HG03175 (cell line): ENCODE measurements at regions not wholly inside any gene's neighbourhood (a gene's known extent, or its start where the extent isn't known, plus 50 kb on each side); places are given as distances from the start of the nearest gene placed in this dataset.
"Not testable (repeated sequence)": the region's sequence is repeated elsewhere in the genome, so short reads cannot be mapped to it uniquely, and the experiment has no call there.

Experiments used
- ATAC-seq: cut with Tn5 transposase; IDR thresholded peaks from one replicate; pipeline ENCODE4 v1.9.1; 2021; ENCODE audit warnings: mild to moderate bottlenecking, moderate library complexity; ENCODE audit not compliant: unreplicated experiment

DNA sequence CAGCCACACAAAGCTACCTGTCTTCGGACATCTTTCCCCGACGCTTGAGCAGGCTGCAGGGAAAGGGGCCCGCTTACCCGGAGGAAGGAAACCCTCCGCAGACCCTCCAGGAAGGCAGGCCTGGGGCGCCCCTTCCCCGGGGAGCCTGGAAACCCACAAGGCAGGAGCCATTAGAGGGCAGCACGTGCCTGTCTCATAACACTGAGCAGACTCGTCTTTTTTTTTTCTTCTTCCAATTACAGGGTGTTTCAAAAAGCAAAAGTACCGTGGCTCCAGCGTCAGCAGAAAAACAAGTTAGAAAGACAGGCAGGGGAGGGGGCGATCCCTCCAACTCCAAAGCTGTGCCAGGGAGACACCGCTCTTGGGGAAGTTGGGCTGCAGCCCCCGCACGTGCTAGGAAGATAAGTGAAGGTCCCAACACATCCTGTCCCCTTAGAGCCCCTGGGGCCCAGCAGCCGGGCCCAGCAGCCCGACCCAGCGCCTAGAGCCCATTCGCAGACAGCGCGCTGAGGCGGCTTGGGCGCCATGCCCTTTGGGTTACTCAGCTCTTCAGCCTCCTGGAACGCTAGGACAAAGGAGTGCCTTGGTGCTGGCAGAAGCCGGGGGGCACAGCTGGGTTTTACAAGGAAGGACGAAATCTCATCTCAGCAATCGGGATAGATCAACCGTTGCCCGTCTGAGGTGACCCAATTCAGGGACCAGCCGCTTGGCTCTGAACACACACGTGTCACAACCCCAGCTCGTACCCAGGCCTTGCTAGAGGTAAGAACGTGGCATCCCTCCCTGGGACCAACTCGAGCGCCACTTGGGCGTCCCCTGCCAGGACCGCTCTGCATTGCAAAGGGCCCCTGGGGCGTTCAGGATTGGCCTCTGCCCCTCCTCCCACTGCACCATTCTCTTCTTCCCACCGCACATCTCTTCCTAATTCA lies 136.3 kb downstream of the LY86 start:
- no peak for ATAC-seq

DNA sequence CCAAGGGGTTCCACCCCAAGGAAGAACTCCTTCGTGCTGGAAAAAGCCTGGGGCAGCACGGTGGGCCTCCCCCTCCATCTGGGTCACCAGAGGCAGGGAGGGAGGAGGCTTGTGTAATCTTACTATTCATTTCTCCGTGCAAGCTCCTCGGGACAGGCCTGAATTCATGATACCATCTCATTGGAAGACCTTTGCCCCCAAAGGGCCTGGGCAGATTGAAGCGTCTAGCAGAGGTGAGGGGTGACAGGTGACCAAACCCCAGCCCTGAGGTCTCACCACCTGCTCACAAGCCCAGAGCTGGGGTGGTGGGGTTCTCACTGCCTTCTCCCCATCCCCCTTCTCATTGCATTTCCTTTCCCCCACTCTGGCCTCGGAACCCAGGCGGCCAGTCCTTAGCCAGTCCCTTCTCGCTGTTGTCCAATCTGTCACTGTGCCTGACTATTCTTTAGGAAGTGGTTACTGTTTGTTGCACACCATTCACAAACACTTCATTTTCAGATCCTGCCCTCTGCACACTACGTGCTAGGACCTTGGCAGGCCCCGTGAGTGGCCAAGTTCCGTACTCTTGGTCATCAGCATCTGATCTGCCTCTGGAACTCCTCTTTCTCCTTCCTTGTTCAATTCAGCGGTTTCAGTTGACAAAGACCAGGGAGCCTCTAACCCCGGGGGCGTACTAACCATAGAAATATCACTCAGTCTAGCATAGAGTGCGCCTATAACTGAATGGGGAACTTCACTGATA lies 137.1 kb downstream of the LY86 start:
- ATAC-seq = no peak

DNA sequence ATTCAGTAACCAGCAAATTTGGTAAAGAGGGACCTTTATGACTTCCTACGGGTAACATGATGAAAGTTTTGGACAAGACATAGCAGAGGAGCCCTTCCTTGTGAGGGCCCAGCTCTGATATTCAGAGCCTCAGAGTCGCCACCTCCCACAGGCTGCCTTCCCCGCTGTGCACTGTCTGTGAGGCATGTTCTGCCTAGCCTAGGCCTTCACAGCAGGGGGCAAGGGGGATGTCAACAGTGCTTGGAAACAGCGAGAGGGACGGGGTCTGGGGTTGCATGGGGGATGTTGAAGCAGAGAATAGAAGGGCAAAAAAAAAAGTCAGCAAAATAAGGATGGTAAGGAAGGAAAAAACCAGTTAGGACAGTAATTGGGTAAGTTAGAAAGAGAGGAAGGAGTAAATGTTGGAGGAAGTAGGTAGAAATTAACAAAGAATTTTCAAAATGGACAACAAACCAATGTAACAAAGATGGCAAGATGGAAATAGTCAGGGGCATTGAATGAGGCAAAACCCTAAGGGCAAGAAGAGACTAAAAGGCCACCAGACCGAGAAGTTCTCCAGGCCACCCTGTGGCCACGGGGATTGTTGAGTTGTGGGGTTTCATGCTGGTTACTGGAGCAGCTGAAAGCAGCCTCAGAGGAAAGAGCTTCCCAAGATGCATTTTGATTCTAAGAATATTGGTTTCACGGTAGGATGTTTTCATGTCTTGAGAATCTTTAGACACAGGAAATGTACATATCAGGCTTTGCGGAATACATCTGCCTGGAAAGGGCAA lies 139.8 kb downstream of the LY86 start:
- ATAC-seq = no peak

DNA sequence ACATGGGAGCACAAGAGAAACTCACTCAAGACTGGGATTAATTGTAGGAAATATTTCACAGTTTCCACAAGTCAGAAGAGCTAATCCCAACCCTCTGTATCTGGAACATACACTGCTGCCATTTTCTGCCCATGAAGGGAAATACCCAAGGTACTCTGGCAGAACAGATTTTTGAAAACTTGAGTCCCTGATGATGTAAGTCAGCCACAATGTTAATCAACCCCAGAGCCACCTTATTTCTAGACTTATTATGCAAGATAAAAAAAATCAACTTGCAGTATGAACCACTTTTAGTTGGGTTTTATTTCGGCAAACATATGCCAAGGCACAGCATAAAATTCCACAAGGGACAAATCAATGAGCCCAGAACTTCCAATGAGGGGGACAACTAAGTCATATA lies 141.5 kb downstream of the LY86 start:
- no peak for ATAC-seq

DNA sequence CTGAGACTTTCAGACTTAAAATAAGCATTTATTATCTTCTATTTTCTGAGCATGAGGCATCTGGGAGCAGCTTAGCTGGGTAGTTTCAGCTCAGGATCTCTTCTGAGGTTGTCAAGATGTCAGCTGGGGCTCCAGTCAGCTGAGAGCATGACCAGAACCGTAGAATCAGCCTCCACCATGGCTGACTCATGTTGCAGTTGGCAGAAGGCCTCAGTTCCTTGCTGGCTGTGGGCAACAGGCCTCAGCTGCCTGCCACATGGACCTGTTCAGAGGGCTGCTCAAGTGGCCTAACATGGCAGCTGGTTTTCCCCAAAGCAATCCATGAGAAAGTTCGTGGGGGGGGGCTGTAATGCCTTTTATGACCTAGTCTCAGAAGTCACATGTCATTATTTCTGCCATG lies 142.3 kb downstream of the LY86 start:
- no peak for ATAC-seq

DNA sequence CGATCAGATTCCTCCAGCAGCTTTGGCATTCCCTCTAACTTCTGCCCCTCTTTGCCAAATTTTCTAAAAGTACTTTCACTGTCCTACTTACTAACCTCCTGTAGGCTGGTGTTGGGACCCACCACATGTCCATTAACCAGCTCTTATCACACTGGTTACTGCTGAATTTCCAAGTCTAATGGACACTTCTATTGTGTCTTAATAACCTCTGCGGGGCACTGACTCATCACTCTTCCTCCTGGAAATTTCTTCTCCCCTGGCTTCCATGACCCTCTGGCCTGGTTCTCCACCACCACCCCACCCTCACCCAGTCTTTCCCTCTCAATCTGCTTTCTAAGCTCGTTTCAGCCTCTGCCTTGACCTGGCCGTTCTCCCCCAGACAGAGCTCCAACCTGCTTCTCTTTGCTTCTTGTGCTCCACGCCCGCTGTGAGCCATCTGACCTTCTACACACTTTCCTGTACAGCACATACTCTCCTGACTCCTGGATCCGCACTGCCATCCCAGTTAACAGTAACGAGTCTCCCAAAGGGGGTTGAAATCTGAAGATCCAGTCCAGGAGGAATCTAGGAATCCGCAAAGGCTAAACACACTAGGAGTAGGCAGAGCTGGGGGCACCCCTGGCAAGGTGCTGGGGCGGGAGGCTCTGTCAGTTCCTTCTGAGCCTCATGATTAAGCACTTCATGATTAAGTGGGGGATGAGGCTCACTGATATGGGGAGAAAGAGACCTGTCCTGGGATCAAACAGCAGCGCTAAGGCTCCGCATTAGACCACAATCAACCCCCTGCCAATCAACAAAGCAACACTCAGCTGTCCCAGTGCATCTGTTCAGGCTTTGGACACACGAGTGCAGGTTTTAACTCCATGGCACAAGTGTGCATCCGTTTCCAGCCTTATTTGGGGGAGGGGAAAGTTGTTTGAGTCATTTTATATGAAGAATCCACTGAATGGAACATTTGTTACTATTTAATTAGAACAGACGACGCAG lies 146.3 kb downstream of the LY86 start:
- ATAC-seq = no peak

DNA sequence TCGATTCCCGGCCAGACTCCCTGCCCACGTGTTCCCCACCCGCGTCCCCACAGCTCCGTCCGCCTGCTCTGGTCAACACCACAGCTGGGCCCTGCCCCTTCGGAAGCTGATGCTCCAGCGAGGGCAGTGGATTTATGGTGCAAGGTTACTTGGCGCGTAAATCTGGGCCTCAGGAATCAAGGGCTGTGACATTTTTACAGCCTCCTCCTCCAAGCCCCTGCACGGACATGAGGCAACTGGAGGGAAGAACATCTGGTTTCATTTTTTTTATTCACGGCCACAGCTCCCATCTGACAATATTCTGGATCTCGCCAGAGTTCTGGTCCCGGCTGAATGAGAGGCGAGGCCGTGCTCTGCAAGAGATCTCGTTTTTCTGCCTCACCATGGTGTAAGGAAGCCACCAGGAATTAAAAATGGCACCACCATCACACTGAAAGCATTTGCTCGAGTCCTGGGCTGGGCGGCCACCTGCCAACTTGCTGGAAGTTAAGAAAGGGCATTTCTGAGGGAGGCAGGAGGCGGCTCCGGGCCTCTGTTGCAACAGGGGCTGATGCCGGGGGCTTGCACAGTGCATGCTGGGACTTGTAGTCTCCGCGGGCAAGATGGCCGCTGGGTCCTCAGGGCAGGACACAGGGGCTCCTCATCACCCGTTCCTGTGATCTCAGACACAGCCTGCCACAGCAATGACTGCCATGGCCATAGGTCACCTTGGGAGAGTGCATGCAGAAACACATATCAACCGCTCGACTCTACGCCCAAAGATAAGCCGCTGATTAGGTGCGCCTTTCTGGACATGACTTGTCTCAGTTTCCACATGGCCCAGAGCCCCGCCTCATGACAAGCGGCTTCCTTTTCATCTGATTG lies 148.5 kb downstream of the LY86 start:
- ATAC-seq = no peak

DNA sequence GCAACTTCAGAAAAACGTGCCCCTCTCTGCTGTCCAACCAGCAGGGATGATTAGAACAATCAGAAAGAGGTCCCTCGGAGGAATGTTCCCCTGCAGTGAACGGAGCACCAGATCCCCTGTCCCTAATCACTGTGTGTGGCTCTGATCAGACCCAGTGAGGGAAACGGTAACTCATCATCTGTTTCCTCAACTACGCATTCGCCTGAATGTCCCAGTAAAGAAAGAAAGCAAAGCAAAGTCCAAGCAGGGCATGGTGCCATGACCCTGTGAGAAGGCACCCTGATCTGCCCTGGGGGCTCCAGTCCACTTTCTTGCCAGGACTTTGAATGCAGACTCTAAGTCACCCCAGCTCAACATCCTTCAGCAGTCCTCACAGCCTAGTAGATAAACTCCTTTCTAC lies 149.2 kb downstream of the LY86 start:
- ATAC-seq = no peak

DNA sequence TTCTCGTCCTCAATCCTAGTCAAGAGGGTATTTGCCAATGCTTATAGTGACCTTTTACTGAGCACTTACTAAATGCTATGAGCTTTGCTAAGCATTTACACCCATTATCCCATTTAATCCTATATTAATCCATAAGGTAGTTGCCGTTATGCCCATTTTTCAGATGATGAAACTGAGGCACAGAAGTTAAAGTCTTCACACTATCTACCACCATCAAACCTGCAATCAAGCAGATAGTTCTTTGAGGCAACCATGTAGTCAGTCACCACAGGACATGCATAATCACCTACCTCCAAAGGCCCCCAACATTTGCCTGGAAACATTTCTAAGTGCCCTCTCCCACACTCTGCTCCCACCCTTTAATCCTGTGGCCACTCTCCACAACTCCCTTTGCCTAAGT lies 149.6 kb downstream of the LY86 start:
- no peak for ATAC-seq

DNA sequence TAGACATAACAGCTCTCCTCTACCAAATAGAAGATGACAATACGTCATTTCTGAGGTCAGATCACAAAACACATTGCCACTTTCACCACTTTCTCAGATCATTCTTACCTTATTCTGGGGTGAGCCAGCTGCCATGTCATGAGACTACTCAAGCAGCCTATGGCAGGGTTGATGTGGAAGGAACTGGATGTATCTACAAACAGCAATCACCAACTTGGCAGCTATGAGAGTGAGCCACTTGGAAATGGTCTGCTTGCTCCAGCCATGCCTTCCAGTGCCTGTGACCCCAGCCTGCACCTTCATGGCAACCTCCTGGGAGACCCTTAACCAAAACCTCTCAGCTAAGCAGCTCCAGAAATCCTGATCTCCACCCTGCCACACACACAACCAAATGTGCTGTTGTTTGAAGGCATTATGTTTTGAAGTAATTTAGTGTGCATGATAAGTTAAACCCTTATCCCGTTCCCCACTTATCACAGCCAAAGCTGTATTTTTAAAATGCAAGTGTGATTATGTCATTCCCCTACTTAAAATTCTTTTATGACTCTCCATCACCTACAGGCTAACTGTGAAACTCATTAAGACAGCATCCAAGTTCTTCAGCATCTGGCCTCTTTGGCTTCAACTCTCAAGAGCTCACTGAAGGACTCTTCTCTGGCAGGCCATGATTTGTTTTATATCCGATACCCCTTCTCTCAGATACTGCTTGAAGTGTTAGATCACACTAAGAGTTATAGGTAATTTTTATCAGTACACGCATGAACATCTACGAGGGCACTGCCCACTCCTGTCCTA lies 150.6 kb downstream of the LY86 start:
- no peak for ATAC-seq

DNA sequence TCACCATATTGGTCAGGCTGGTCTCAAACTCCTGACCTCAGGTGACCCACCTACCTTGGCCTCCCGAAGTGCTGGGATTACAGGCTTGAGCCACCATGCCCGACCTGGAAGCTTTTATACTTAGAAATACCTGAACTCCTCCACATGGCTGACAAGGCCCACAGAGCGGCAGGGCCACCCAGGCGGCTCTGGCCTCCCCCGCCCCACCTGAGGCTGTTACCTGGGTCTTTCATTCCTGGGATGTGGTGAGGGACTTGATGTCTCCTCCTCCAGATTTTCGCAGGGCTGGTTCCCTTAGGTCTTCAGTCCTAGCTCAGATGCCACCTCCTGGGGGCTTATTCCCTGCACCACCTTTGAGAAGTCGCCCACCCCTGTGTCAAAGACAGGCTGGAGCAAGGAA lies 152.1 kb downstream of the LY86 start:
- no peak for ATAC-seq

DNA sequence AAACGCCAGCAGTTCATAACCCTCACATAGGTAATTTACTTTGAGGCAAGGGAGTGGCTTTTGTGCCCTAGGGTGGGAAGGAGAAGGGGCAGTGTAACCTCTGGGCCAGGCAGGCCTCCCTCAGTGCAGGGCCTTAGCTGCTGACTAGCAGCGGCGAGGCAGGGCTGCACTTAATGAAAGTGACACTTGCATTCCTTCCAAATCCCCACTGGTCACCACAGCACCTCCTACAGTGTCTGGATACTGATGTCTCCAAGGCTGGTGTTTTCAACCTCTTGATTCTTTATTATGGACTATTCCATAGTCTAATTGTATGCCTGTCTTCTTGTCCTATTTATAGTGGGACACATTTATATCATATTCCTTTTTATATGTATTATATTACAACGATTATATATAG lies 152.7 kb downstream of the LY86 start:
- ATAC-seq = no peak

DNA sequence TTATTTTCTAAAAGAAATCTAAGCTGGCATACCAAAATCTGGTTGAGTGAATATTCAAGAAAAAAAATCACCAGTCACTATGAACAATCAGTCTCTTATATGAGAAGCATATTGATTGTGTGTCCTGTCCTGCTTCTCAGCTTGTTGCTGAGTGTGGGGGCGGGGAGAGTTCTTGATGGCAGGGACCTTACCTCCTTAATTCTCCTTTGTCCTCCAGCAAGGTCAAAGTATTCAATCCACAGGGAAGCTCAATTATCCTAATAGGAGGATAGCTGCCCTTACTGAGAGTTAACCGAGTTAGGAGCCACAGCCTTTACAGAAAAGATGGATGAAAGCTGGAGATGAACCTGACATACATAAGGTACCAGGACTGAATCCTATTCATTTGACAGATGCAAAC lies 154.0 kb downstream of the LY86 start:
- ATAC-seq = no peak

DNA sequence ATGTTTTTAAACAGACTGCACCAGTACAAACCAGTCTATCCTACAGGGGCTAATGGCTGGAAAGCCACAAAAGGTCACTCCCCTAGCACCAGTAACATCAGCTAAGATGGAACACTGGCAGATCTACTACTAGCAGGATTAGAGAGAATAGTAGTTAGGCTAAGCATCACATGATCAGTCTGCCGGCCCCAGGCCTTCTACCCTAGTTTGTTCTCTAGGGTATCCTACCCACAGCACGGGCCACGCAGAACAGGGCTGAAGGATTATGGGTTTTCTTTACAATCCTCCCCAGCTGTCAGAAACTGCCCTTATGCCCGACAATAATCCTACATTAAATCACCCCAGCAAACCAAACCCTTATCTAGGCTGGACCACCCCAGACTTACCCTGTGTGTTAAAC lies 156.0 kb downstream of the LY86 start:
- ATAC-seq = no peak

DNA sequence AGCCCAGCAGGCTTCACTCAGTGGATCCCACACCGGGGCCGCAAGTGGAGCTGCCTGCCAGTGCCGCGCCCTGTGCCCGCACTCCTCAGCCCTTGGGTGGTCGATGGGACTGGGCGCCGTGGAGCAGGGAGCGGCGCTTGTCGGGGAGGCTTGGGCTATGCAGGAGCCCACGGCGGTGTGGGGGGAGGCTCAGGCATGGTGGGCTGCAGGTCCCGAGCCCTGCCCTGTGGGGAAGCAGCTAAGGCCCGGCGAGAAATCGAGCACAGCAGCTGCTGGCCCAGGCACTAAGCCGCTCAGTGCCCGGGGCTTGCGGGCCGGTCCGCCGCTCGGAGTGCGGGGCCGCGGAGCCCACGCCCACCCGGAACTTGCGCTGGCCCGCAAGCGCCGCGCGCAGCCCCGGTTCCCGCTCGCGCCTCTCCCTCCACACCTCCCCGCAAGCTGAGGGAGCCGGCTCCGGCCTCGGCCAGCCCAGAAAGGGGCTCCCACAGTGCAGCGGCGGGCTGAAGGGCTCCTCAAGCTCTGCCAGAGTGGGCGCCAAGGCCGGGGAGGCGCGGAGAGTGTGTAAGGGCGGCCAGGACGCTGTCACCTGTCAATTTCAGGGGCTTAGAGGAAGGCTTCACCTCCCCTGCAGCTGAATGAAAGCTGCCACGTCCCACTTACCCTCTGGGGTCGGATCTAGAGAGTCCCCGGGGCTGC lies 157.3 kb downstream of the LY86 start:
- ATAC-seq = not testable (repeated sequence)

DNA sequence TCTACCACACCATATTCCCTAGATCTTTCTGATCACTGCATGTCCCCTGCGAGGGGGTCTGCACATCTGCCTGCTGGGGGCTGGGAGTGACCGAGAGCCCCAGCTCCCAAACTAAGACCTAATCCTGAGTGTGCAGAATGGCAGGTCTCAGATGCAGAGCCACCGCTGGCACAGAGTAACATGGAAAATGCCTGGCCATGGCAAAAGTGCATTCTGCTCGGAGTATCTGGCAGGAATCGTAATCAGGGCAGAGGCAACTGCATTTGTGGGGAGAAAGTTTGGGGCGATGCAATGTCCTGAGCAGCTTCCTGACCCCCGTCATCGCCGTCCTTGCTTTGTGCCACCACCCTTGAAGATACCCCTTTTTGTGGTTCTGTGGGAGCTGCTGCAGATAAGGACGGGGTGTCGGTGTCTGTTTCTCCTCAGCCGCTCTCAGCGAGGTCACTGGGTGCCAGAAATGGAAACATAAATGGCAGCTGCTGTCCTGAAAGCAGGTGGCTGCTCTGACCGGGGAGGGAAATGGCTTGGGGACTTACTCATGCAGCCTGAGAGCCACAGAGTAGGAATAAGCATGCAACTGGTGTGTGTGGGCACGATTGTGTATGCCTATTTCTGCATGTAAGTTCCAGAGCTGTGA lies 157.9 kb downstream of the LY86 start:
- ATAC-seq = no peak

DNA sequence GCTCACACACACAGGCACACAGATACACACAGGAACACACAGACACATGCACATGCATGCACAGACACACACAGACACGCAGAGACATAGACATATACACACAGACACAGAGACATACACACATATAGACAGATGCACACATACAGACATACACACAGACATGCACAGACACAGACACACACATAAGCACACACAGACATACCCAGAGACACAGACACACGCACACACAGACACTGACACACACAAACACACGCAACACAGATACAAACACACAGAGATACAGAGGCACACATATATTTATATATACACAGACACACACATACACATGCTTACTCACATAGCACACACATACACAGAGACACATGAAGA lies 158.4 kb downstream of the LY86 start:
- no peak for ATAC-seq

DNA sequence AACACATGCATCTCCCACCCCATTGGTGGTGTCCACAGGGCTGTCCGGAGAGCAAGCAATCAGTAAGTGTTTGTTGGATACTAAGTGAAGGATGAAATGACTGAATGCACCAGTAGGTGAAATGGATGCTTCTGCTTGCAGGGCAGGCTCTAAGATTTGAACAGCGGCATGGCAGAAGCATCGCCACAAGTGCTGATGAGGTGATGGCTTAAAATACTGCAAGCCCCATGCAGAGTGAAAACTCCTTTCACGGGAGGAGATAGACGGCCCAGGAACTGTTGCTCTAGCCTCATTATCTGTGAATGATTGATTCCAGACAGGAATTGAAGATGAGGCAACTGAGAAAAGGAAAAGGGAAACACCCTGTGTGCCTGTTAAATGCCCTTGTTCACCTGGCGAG lies 158.9 kb downstream of the LY86 start:
- no peak for ATAC-seq
